WTC11 (cell line): ENCODE measurements at regions not wholly inside any gene's neighbourhood (a gene's known extent, or its start where the extent isn't known, plus 50 kb on each side); places are given as distances from the start of the nearest gene placed in this dataset.

Source experiments
- ATAC-seq: fragments of 200-7000 bp; cut with Tn5 transposase; 2 replicates; pipeline ENCODE4 v1.10.0; 2021; ENCODE audit warnings: mild to moderate bottlenecking, moderate library complexity
- CTCF ChIA-PET: fragments of 300-600 bp; sonication (Branson Sonifier 250); formaldehyde crosslinking; loops from one replicate; lab custom pipeline; 2021; ENCODE audit warnings: antibody characterized with exemption; lab: Charles Lee
- POLR2A ChIA-PET: fragments of 350-600 bp; sonication (Branson Sonifier 250); formaldehyde crosslinking; loops from one replicate; lab custom pipeline; 2021; ENCODE audit warnings: antibody characterized with exemption; lab: Charles Lee
- DNase-seq: peaks from one replicate; pipeline ENCODE4 v3.0.0; 2021; ENCODE audit warnings: low spot score
- H3K27ac Mint-ChIP-seq: 2 replicates; pipeline ENCODE4 v1.8.0; 2021; ENCODE audit warnings: mixed read lengths
- H3K27me3 Mint-ChIP-seq: 2 replicates; pipeline ENCODE4 v1.8.0; 2021; ENCODE audit warnings: low read depth, mild to moderate bottlenecking, moderate library complexity, mixed read lengths
- H3K36me3 Mint-ChIP-seq: 2 replicates; pipeline ENCODE4 v1.8.0; 2021; ENCODE audit warnings: mixed read lengths
- H3K4me1 Mint-ChIP-seq: 2 replicates; pipeline ENCODE4 v1.8.0; 2022; ENCODE audit warnings: mixed read lengths
- H3K4me3 Mint-ChIP-seq: 2 replicates; pipeline ENCODE4 v1.8.0; 2021; ENCODE audit warnings: mild to moderate bottlenecking, moderate library complexity, mixed read lengths
- H3K9me3 Mint-ChIP-seq: 2 replicates; pipeline ENCODE4 v1.8.0; 2021; ENCODE audit warnings: mixed read lengths
- ATF1 ChIP-seq: sonication (generic); formaldehyde crosslinking; IDR thresholded peaks from 2 replicates; pipeline ENCODE4 v1.8.1; 2023; ENCODE audit warnings: mild to moderate bottlenecking, moderate library complexity, missing genetic modification reagents
- CBFB ChIP-seq: sonication (generic); formaldehyde crosslinking; IDR thresholded peaks from 2 replicates; pipeline ENCODE4 v1.8.1; 2022; ENCODE audit warnings: mild to moderate bottlenecking, low read depth, missing genetic modification reagents
- CREB1 ChIP-seq: sonication (generic); formaldehyde crosslinking; IDR thresholded peaks from 2 replicates; pipeline ENCODE4 v1.8.0; 2023; ENCODE audit warnings: mild to moderate bottlenecking, missing genetic modification reagents
- FOXJ3 ChIP-seq: sonication (generic); formaldehyde crosslinking; IDR thresholded peaks from 2 replicates; pipeline ENCODE4 v1.9.0; 2021; ENCODE audit warnings: missing genetic modification reagents, mild to moderate bottlenecking, borderline replicate concordance
- FOXK1 ChIP-seq: sonication (generic); formaldehyde crosslinking; IDR thresholded peaks from 2 replicates; pipeline ENCODE4 v1.8.0; 2022; ENCODE audit warnings: mild to moderate bottlenecking, moderate library complexity, missing genetic modification reagents
- FOXP1 ChIP-seq: sonication (generic); formaldehyde crosslinking; IDR thresholded peaks from 2 replicates; pipeline ENCODE4 v1.8.0; 2022; ENCODE audit warnings: missing genetic modification reagents, mild to moderate bottlenecking, moderate library complexity, borderline replicate concordance
- GABPB1 ChIP-seq: sonication (generic); formaldehyde crosslinking; IDR thresholded peaks from 2 replicates; pipeline ENCODE4 v1.8.1; 2023; ENCODE audit warnings: mild to moderate bottlenecking, missing genetic modification reagents
- GRHL2 ChIP-seq: fragments of 250-450 bp; sonication (Bioruptor Pico); IDR thresholded peaks from 2 replicates; pipeline ENCODE4 v1.8.0; 2022; ENCODE audit warnings: mild to moderate bottlenecking, moderate library complexity; ENCODE audit not compliant: insufficient replicate concordance, severe bottlenecking
- HMGA2 ChIP-seq: fragments of 250-450 bp; sonication (Bioruptor Pico); IDR thresholded peaks from 2 replicates; pipeline ENCODE4 v1.4.0; 2021; ENCODE audit warnings: mild to moderate bottlenecking, moderate library complexity
- IRF2 ChIP-seq: sonication (generic); formaldehyde crosslinking; IDR thresholded peaks from 2 replicates; pipeline ENCODE4 v1.8.0; 2022; ENCODE audit warnings: low read depth, missing genetic modification reagents, borderline replicate concordance
- MXD4 ChIP-seq: fragments of 250-450 bp; sonication (Bioruptor Pico); IDR thresholded peaks from 2 replicates; pipeline ENCODE4 v1.8.0; 2021; ENCODE audit warnings: mild to moderate bottlenecking, moderate library complexity, borderline replicate concordance
- SP1 ChIP-seq: sonication (generic); formaldehyde crosslinking; conservative IDR thresholded peaks from 2 replicates; pipeline ENCODE4 v1.8.1; 2022; ENCODE audit warnings: missing genetic modification reagents
- ZNF121 ChIP-seq: sonication (generic); formaldehyde crosslinking; IDR thresholded peaks from 2 replicates; pipeline ENCODE4 v1.8.0; 2023; ENCODE audit warnings: missing genetic modification reagents
- ZNF138 ChIP-seq: sonication (generic); formaldehyde crosslinking; conservative IDR thresholded peaks from 2 replicates; pipeline ENCODE4 v1.8.1; 2022; ENCODE audit warnings: mild to moderate bottlenecking, moderate library complexity, missing genetic modification reagents
- ZNF396 ChIP-seq: fragments of 250-450 bp; sonication (Bioruptor Pico); IDR thresholded peaks from 2 replicates; pipeline ENCODE4 v1.8.0; 2021; ENCODE audit warnings: mild to moderate bottlenecking, moderate library complexity, borderline replicate concordance
- TF ChIP-seq, protein P1 (sequence below): sonication (generic); formaldehyde crosslinking; IDR thresholded peaks from 2 replicates; pipeline ENCODE4 v1.8.1; 2023; ENCODE audit warnings: mild to moderate bottlenecking, missing genetic modification reagents, moderate library complexity
- TF ChIP-seq, protein P2 (sequence below): sonication (generic); formaldehyde crosslinking; IDR thresholded peaks from 2 replicates; pipeline ENCODE4 v1.8.0; 2022; ENCODE audit warnings: mild to moderate bottlenecking, missing genetic modification reagents
- TF ChIP-seq, protein P3 (sequence below): sonication (generic); formaldehyde crosslinking; IDR thresholded peaks from 2 replicates; pipeline ENCODE4 v1.8.0; 2023; ENCODE audit warnings: mild to moderate bottlenecking, missing genetic modification reagents
- TF ChIP-seq, protein P4 (sequence below): sonication (generic); formaldehyde crosslinking; IDR thresholded peaks from 2 replicates; pipeline ENCODE4 v1.8.0; 2022; ENCODE audit warnings: mild to moderate bottlenecking, missing genetic modification reagents
- TF ChIP-seq, protein P5 (sequence below): sonication (generic); formaldehyde crosslinking; IDR thresholded peaks from 2 replicates; pipeline ENCODE4 v1.8.1; 2022; ENCODE audit warnings: missing genetic modification reagents, borderline replicate concordance
- TF ChIP-seq, protein P6 (sequence below): sonication (generic); formaldehyde crosslinking; conservative IDR thresholded peaks from 2 replicates; pipeline ENCODE4 v1.8.1; 2022; ENCODE audit warnings: mild to moderate bottlenecking, missing genetic modification reagents

DNA sequence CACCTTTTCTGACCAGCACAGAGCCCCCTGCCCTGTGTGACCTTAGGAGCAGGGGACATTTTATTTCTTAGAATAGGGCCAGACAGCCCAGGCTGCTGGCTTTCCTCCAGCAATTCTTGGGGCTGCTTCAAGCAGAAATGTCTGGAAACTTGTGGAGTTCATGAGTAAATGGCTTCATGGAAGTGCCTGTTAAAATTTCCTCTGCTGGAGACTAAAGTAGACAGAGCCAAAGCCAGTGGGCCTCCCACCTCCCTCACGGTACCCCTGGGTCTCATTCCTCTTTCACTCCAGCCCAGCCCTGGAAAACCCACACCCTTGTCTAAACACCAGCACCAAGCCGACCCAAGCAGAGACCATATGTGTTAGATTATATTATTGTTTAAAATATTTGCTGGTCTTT, 505.5 kb upstream of the ZMIZ1 start:
- Mint-ChIP-seq H3K36me3 (no peaks in the 10 kb centered on the region), H3K4me3 (no peak overlapping the region), H3K27ac (no peak overlapping the region), H3K4me1 (peaks cover 26% of the 10 kb centered on the region), H3K27me3 (peaks cover 4% of the 10 kb centered on the region; the same call in 1 of the 2 replicates)
- ChIA-PET CTCF (no interaction called here), POLR2A (no interaction called here)
- DNase-seq (no peak), ATAC-seq (no peak)
- TF ChIP-seq CBFB (CRISPR knock-in tag), result no peak
- TF ChIP-seq, protein P1, sequence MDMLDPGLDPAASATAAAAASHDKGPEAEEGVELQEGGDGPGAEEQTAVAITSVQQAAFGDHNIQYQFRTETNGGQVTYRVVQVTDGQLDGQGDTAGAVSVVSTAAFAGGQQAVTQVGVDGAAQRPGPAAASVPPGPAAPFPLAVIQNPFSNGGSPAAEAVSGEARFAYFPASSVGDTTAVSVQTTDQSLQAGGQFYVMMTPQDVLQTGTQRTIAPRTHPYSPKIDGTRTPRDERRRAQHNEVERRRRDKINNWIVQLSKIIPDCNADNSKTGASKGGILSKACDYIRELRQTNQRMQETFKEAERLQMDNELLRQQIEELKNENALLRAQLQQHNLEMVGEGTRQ (CRISPR knock-in tag), result no peak
- TF ChIP-seq, protein P2, sequence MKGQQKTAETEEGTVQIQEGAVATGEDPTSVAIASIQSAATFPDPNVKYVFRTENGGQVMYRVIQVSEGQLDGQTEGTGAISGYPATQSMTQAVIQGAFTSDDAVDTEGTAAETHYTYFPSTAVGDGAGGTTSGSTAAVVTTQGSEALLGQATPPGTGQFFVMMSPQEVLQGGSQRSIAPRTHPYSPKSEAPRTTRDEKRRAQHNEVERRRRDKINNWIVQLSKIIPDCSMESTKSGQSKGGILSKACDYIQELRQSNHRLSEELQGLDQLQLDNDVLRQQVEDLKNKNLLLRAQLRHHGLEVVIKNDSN, result no peak
- no peak for TF ChIP-seq SP1 (CRISPR knock-in tag)
- TF ChIP-seq CREB1 (CRISPR knock-in tag), result no peak
- no peak for TF ChIP-seq FOXJ3 (CRISPR knock-in tag)
- TF ChIP-seq, protein P3, sequence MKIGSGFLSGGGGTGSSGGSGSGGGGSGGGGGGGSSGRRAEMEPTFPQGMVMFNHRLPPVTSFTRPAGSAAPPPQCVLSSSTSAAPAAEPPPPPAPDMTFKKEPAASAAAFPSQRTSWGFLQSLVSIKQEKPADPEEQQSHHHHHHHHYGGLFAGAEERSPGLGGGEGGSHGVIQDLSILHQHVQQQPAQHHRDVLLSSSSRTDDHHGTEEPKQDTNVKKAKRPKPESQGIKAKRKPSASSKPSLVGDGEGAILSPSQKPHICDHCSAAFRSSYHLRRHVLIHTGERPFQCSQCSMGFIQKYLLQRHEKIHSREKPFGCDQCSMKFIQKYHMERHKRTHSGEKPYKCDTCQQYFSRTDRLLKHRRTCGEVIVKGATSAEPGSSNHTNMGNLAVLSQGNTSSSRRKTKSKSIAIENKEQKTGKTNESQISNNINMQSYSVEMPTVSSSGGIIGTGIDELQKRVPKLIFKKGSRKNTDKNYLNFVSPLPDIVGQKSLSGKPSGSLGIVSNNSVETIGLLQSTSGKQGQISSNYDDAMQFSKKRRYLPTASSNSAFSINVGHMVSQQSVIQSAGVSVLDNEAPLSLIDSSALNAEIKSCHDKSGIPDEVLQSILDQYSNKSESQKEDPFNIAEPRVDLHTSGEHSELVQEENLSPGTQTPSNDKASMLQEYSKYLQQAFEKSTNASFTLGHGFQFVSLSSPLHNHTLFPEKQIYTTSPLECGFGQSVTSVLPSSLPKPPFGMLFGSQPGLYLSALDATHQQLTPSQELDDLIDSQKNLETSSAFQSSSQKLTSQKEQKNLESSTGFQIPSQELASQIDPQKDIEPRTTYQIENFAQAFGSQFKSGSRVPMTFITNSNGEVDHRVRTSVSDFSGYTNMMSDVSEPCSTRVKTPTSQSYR (CRISPR knock-in tag), result no peak
- TF ChIP-seq FOXK1, result no peak
- TF ChIP-seq, protein P4, sequence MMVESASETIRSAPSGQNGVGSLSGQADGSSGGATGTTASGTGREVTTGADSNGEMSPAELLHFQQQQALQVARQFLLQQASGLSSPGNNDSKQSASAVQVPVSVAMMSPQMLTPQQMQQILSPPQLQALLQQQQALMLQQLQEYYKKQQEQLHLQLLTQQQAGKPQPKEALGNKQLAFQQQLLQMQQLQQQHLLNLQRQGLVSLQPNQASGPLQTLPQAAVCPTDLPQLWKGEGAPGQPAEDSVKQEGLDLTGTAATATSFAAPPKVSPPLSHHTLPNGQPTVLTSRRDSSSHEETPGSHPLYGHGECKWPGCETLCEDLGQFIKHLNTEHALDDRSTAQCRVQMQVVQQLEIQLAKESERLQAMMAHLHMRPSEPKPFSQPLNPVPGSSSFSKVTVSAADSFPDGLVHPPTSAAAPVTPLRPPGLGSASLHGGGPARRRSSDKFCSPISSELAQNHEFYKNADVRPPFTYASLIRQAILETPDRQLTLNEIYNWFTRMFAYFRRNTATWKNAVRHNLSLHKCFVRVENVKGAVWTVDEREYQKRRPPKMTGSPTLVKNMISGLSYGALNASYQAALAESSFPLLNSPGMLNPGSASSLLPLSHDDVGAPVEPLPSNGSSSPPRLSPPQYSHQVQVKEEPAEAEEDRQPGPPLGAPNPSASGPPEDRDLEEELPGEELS (CRISPR knock-in tag), result no peak
- no peak for TF ChIP-seq GABPB1
- TF ChIP-seq, all 79 proteins: peak for 0
- no peaks in the 10 kb centered on the region for H3K9me3 Mint-ChIP-seq

DNA sequence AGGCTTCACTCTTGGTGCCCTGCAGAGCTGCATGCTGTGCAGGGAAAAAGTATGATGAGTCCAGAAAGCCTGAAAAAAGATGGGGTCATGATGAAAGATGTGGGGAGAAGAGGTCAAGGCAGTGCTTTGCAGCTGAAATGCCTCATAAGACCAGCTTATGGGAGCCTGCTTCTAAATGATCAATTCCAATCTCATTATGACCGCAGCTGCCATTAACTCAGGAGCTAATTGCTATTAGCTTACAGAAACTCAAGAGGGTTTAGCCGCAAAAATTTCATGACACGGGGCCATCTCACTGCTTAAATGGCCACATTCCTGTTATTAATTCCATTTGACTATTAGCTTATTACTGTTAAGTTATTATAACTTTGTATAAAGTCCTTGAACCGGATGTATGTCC, 502.9 kb upstream of the ZMIZ1 start:
- DNase-seq (no peak), ATAC-seq (no peak)
- H3K27ac Mint-ChIP-seq, result no peak overlapping the region
- peaks cover 7% of the 10 kb centered on the region for H3K4me1 Mint-ChIP-seq
- H3K9me3 Mint-ChIP-seq, result no peaks in the 10 kb centered on the region
- TF ChIP-seq ZNF396 (CRISPR knock-in tag), result no peak
- no peak for TF ChIP-seq ZNF121
- TF ChIP-seq GRHL2 (CRISPR knock-in tag), result no peak
- TF ChIP-seq, protein P1 (CRISPR knock-in tag), result no peak
- TF ChIP-seq ATF1, result no peak
- TF ChIP-seq, protein P5, sequence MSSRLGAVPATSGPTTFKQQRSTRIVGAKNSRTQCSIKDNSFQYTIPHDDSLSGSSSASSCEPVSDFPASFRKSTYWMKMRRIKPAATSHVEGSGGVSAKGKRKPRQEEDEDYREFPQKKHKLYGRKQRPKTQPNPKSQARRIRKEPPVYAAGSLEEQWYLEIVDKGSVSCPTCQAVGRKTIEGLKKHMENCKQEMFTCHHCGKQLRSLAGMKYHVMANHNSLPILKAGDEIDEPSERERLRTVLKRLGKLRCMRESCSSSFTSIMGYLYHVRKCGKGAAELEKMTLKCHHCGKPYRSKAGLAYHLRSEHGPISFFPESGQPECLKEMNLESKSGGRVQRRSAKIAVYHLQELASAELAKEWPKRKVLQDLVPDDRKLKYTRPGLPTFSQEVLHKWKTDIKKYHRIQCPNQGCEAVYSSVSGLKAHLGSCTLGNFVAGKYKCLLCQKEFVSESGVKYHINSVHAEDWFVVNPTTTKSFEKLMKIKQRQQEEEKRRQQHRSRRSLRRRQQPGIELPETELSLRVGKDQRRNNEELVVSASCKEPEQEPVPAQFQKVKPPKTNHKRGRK (CRISPR knock-in tag), result no peak
- no peak for TF ChIP-seq MXD4 (CRISPR knock-in tag)
- no peak for TF ChIP-seq HMGA2
- no peak for TF ChIP-seq FOXP1 (CRISPR knock-in tag)
- TF ChIP-seq, protein P6, sequence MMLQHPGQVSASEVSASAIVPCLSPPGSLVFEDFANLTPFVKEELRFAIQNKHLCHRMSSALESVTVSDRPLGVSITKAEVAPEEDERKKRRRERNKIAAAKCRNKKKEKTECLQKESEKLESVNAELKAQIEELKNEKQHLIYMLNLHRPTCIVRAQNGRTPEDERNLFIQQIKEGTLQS (CRISPR knock-in tag), result no peak
- no peak for TF ChIP-seq IRF2 (CRISPR knock-in tag)
- TF ChIP-seq ZNF138 (CRISPR knock-in tag), result no peak
- ChIA-PET POLR2A (no interaction called here), CTCF (no interaction called here)
- H3K4me3 Mint-ChIP-seq, result no peak overlapping the region
- no peaks in the 10 kb centered on the region for H3K36me3 Mint-ChIP-seq
- H3K27me3 Mint-ChIP-seq, result peaks cover 4% of the 10 kb centered on the region; the same call in 1 of the 2 replicates
